HG02610 (cell line): ENCODE measurements at regions not wholly inside any gene's neighbourhood (a gene's known extent, or its start where the extent isn't known, plus 50 kb on each side); places are given as distances from the start of the nearest gene placed in this dataset.
"Not testable (repeated sequence)": the region's sequence is repeated elsewhere in the genome, so short reads cannot be mapped to it uniquely, and the experiment has no call there.

Experiments used
- ATAC-seq: cut with Tn5 transposase; IDR thresholded peaks from one replicate; pipeline ENCODE4 v1.9.1; 2021; ENCODE audit warnings: mild to moderate bottlenecking, moderate library complexity; ENCODE audit not compliant: unreplicated experiment

DNA sequence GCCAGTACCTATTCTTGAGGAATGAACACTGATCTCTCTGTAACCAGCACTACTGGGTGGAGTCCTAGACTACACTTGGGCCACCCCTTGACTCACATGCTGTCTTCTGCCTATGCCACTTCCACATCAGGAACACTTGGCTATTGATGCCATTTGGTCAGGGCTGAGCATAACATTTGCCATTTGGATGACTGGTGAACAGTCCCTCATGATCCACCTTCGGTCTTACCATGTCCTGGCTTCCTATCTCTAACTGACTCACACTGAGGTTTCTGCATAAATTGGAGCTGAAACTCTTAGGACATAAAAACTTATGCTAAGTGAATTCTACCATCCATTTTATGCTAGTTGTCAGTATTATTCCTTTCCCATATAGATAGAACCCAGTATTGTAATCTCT, 91.7 kb upstream of the PELI2 start:
- no peak for ATAC-seq

DNA sequence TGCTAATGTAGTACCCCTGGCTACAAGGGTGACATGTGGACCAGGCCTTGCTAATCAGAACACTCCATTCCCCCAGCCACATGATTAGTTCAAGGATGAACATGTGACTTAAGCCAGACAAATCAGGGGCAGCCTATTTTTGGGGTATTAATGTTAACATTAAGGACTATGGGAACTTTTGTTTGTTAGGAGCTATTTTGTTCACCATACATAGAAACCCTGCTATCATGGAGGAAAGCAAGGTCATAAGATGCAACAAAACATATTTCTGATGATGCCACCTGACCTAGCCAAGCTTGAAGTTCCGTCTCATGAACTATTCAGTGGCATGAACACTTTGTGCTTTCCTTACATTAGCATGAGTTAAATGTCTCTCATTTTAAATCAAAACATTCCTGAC, 90.8 kb upstream of the PELI2 start:
- ATAC-seq, result no peak

DNA sequence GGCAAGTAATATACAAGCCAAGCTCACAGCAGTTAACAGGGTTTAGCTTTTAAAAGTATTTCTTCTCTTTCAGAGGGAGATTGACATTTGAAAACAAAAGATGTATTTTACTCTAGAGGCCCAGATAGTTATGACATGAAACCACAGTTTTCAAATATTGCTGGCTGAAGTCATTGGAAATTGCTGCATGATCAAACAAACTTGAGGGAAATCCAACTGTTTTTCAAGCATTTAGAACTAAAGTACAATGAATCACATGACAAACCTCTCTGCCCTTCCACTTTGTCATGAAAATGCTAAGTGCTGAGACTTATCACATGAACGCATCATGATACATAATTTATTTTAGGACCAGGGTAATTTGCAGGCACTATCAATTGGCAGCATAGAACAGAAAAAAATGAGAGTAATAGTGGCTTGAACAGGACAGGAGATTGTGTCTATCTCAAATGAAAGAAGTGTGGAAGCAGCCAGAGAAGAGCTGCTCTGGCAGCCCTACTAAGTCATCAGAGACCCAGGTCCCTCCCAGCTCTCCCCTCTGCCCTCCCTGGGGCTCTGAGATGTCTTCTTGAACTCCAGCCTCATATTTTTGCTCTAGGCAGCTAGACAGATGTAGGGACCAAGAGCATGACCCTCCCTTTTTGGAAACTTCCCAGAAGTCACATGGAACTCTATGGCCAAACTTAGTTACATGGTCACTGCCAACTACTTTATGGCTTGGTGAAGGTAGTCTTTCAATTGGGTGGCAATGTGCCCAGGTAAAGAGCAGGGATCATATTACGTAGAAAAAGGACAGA, 90.1 kb upstream of the PELI2 start:
- no peak for ATAC-seq

DNA sequence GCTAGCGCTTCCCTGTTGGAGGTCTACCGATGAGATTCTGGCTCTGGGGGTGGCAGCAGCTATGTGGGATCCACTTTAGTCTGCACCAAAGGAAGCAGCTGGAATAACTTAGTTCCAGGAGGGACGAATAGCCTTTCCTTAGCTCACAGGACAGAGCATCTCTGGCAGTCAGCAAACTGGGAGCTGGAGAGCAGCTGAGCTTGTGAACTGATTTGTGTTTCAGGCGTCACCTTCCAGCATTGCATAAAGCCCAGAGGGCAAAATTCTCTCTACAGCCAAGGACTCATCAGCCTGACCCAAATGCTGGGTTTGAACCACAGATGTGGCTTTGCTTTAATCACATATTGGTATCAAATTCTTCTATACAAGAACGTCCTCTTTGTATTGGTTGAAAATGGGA, 81.9 kb upstream of the PELI2 start:
- no peak for ATAC-seq

DNA sequence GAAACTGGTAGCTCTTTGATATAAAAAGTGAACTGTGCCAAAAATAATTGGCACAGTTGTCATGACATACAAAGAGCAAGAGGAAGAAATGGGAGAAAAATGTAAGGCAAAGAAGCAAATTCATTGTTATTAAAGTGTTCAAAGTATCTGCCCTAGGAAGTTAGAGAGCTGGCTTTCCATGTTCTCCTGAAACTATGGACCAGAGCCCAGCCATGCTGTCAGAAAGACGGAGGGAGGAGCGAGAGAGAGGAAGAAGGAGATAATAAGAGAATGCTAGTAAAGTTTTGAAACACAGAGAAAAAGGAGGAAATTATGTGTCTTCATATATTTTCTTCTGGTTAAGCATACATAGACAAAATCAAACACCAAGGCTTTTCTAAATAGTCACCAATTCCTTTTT, 78.1 kb upstream of the PELI2 start:
- ATAC-seq, result no peak

DNA sequence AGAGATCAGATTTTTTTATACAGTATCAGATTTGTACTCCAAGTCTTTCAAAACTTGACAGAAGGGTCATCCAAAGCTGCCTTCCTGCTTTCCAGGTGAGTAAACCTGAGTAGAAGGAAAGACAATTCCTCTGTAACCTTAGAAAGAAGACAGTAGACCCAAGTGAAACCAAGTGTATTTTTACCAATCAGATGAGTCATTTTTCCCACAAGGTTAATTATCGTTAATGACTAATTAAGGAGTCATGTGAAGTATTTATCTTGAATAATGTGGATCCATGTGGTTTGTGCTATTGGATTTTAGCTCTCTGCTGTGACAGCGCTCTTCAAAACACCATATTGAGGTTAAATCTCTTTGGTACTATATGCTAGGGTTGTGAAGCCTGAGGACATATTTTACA, 74.0 kb upstream of the PELI2 start:
- ATAC-seq, result no peak

DNA sequence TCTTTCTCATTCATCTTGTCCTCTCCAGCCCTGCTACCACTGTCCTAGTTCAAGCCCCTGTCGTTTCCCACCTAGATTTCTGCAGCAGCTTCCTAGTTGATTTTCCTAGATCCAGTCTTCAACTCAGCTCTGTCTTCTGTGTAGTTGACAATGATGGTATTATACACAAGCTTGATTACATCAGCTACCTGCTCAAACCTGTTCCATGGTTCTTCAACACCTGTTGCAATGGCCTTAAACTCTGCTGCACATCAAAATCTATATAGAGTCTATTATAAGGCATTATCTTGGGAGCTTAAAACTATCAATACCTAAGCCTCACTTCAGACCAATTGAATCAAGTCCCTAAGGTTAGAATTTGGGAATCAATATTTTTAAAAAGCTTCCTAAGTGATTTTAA, 71.7 kb upstream of the PELI2 start:
- ATAC-seq, result no peak

DNA sequence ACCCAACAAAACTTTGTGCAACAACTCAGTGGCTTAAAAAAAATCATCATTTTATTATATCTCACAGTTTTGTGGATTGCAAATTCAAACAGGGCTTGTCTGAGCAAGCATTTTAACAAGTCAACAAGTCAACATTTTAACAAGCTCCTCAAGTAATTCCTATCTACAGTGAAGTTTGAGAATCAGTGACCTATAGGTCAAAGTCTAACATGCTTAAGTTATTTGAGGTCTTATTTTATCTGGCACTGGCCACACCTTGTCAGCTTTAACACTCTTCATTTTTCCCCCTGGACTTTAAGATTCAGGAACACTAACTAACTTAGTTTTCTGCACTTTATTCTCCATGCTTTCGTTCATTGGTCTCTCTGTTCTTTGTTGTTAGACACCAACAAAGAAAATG, 71.2 kb upstream of the PELI2 start:
- no peak for ATAC-seq

DNA sequence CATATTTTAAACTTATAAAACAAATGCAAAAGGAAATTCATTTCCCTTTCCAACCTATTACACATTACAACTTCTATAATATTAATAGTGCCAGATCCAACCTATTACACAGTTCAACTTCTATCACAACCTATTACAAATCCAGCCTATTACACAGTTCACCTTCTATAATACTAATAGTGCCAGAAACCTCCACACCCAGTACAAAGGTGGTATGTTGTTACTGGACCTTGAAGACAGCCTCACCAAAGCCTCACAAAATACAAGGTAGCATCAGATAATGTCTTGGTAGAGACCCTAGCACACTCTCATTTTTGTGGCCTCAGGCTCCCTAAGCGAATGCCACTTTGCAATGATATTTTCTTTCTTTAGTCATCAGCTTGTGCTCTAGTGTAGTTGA, 68.7 kb upstream of the PELI2 start:
- ATAC-seq, result no peak

DNA sequence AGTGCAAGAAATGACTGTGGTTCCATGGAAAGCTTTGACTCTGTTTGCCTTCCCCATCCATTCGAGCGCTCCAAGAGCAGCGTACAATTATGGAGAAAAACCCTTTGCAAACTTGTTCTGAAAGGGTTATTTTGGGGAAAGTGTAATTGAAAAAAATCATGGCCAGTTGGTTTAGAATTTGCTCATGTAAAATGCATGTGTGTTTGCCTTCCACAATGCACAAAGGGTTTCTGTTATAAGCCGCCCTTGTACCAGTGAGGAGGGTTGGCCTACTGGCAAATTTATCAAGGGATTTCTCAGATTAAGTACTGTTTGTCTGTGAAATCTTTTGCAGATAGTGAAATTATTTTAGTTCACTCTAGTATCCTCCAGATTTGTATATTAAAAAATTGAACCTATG, 62.7 kb upstream of the PELI2 start:
- no peak for ATAC-seq

DNA sequence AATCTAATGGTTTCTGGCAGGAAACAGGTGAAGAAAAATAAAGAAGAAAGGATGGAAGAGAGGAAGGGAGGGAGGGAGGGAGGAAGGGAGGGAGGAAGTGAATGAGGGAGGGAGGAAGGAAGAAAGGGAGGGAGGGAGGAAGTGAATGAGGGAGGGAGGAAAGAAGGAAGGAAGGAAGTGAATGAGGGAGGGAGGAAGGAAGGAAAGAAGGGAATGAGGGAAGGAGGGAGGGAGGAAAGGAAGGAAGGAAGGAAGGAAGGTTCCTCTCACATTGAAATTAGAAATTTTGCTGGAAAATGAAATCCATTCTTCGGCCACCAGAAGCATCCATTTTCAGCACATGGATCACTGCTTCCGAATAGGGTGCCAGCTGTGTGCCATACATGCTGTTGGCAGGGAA, 62.2 kb upstream of the PELI2 start:
- no peak for ATAC-seq

DNA sequence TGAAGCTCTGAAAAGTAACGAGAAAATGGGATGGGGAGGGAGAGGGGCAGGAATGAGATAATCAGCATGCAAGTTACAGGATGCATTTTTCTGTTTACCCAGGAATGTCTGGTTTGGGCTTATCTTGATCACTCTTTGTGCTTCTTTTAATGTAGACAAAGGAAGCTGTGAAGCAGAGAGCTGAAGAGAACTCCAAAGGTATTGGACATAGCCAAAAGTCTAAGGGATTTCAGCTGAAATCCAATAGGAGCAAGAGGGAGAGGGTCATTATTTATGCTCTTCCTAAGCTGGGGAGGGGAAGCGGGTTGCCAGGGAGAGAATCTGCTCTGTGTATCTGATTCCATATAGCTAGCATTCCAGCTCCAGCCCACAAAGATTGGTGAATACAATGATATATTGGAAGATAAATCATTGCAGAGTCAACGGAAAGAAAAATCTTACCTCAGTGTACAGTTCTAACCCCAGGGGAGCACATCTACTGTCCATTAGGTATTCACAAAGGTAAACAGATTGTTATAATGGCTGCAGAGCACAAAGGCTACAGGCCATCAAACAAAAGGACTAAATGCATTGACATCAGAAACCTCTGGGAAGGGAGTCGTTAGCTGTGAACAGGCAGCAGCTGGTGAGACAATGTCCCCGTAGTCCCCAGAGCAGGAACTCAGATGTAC, 61.0 kb upstream of the PELI2 start:
- no peak for ATAC-seq

DNA sequence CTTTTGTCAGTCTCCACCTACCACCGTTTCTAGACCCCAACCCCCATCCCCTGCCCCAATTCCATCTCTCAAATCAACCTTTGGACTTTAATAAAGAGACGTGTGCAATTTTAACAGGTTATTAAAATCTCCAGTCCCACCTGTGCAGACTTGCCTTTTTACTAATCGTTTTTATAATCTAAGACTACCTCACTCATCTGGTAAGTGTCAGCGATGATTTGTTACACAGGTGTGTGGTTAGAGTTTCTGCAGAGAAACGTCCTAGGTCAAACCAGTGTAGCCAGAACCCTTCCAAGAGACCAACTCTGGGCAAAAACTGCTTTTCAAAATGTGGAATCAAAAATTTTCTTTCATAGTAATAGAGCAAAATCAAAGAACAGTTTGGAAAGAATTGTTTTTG, 60.4 kb upstream of the PELI2 start:
- ATAC-seq, result no peak

DNA sequence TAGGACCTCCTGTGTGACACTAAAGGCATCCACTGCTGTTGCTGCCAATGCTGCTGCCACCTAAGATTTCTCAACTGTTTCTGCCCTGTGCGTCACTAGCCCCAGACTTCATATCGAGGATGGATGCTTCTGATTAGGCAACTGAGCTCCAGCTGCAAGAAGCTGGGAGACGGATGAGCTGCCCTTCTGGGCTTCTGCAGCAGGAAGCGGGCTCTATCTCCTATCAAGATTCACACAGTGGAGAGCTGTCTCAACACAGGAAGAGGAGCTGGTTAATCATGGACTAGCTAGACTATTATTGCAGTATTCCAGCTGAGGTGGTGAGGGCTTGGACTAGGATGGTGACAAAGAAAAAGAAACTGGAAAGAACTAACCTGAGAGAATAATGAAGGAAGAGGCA, 59.2 kb upstream of the PELI2 start:
- ATAC-seq, result no peak

DNA sequence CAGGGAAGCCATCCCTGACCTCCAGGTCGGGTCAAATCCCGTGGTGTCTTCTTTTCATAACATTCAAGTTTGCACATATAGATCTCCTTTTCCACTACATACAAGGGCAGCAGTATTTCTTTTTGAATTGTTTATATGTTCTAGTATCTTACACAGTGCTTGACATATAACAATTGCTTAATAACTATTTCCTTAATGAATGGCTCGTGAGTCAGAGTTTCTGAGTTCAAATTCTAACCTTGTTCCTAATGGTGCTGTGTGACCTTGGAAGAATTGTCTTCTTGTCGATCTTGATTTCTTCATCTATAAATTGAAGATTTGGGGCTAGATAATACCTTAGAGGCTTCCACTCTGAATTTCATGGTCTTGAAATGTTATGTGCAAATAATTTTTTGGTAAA, 57.2 kb upstream of the PELI2 start:
- ATAC-seq, result no peak

DNA sequence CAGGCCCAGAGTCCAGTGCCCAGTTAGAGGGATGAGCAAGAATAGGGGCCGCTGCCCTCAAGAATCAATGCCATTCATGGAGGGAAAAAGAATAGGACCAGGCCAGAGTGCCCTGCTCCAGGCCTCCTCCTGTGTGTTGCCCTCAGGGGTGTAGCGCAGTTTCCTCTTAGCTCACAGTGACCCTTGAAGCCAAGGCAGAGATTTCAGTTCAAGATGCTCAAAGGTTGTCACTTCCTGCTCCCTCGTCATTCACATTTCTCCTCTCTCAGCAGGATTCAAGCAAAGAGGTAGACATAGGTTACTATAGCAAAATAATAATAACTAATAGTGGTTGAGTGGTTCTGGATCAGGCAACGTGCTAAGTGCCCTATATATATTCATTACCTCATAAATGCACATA, 55.1 kb upstream of the PELI2 start:
- ATAC-seq, result no peak

DNA sequence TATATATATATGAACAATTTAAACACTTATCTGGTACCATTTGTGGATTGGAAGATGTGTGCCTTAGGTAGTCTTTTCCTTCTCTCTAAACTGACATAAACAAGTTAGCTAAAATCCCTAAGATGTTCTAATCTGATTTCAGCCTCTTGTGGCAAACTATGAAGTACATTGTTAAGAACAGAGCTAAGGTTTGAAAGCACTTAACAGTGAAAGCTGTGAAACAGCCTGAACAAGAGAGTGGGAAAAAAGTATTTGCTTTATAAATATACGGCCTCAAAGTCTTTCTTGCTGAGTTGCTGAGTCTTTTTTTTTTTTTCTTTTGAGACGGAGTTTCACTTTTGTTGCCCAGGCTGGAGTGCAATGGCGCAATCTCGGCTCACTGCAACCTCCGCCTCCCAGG, 53.7 kb upstream of the PELI2 start:
- ATAC-seq, result no peak

DNA sequence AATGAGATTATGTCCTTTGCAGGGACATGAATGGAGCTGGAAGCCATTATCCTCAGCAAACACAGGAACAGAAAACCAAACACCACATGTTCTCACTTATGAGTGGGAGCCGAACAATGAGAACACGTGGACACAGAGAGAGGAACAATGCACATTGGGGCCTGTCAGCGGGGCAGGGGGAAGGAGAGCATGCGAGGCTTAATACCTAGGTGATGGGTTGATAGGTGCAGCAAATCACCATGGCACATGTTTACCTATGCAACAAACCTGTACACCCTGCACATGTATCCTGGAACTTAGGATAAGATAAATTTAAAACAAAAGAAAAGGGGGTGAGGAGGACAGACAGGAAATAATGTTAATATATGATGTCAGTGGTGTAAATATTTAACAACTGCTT, 53.0 kb upstream of the PELI2 start:
- ATAC-seq, result not testable (repeated sequence)

DNA sequence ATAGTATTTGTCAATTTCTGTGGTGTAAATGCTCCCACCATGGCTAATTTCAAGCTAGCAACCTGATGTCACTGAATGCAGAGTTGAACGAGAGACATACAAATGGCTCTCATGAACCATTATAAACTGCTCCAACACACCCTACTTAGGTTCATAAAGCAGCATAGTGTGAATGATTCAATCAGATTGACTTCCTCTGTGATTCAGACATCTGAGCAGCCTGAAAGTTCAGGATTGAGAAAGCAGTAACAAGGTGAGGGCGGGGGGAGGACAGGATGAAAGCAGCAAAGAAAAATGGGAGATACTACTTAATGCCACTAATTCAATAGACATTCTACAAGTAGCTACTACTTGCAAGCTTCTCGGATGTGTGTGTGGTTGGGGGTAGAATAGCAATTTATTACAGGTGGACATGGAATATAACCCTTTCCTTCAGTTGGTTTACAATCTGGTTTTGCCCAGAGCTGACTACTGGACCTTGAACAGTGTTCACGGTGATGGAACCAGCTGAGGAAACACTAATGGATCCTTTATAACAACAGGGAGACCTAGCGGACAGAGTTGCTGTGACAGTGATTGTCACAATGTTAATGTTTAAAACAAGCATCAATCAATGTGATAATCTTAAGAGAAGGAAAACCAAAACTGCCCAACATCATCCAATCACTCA, 52.5 kb upstream of the PELI2 start:
- no peak for ATAC-seq
